GM18499 (cell line): ENCODE measurements at regions not wholly inside any gene's neighbourhood (a gene's known extent, or its start where the extent isn't known, plus 50 kb on each side); places are given as distances from the start of the nearest gene placed in this dataset.

Experiments
- ATAC-seq: cut with Tn5 transposase; IDR thresholded peaks from one replicate; pipeline ENCODE4 v1.9.1; 2021; ENCODE audit warnings: moderate number of reproducible peaks; ENCODE audit not compliant: insufficient read depth, unreplicated experiment

GRCh38 chr3:187821616-187822317 is 76.5 kb upstream of the BCL6 start:
- ATAC-seq, result no peak

GRCh38 chr3:187822402-187822801 is 77.1 kb upstream of the BCL6 start:
- no peak for ATAC-seq

- no peak for ATAC-seq
Observed at GRCh38 chr3:187823746-187824145, 78.5 kb upstream of the BCL6 start.

- no peak for ATAC-seq
Observed at GRCh38 chr3:187827723-187828122, 82.5 kb upstream of the BCL6 start.

GRCh38 chr3:187828579-187829452 is 83.5 kb upstream of the BCL6 start:
- peak; percentile 83 for ATAC-seq

GRCh38 chr3:187830181-187830580 is 84.9 kb upstream of the BCL6 start:
- ATAC-seq, result no peak

GRCh38 chr3:187831125-187832051 is 86.1 kb upstream of the BCL6 start:
- no peak for ATAC-seq

- ATAC-seq, result no peak
Observed at GRCh38 chr3:187832202-187832601, 86.9 kb upstream of the BCL6 start.

- no peak for ATAC-seq
Observed at GRCh38 chr3:187833375-187833774, 88.1 kb upstream of the BCL6 start.

GRCh38 chr3:187833799-187834578 is 88.7 kb upstream of the BCL6 start:
- ATAC-seq, result no peak

GRCh38 chr3:187836823-187837770 is 91.8 kb upstream of the BCL6 start:
- no peak for ATAC-seq

GRCh38 chr3:187838016-187838540 is 92.8 kb upstream of the BCL6 start:
- no peak for ATAC-seq

- no peak for ATAC-seq
Observed at GRCh38 chr3:187839422-187839821, 94.2 kb upstream of the BCL6 start.

GRCh38 chr3:187840856-187841255 is 95.6 kb upstream of the BCL6 start:
- ATAC-seq, result no peak

- ATAC-seq, result no peak
Observed at GRCh38 chr3:187841560-187841959, 96.3 kb upstream of the BCL6 start.

- no peak for ATAC-seq
Observed at GRCh38 chr3:187843654-187844053, 98.4 kb upstream of the BCL6 start.

- ATAC-seq, result no peak
Observed at GRCh38 chr3:187844708-187845107, 99.4 kb upstream of the BCL6 start.

GRCh38 chr3:187845826-187846225 is 100.6 kb upstream of the BCL6 start:
- ATAC-seq, result no peak

GRCh38 chr3:187848401-187848800 is 103.1 kb upstream of the BCL6 start:
- ATAC-seq, result no peak
